HEK293T (cell line): ENCODE measurements at regions not wholly inside any gene's neighbourhood (a gene's known extent, or its start where the extent isn't known, plus 50 kb on each side); places are given as distances from the start of the nearest gene placed in this dataset.

Experiments used
- CTCF ChIA-PET: fragments of 350-600 bp; formaldehyde crosslinking; extraction: SDS; loops from one replicate; lab custom pipeline; 2021; ENCODE audit warnings: antibody characterized with exemption, inconsistent platforms; lab: Yijun Ruan, JAX
- POLR2A ChIA-PET: fragments of 350-600 bp; formaldehyde crosslinking; extraction: SDS; loops from one replicate; lab custom pipeline; 2020; ENCODE audit warnings: antibody characterized with exemption, inconsistent platforms; lab: Yijun Ruan, JAX
- DNase-seq: peaks from one replicate; pipeline ENCODE4 v3.0.0; 2012; ENCODE audit warnings: mixed read lengths; ENCODE audit errors: extremely low spot score
- ARNT ChIP-seq: fragments of 450-650 bp; IDR thresholded peaks from 2 replicates; pipeline ENCODE4 v1.6.1; 2017; ENCODE audit warnings: mild to moderate bottlenecking
- BHLHE40 ChIP-seq: fragments of 450-650 bp; IDR thresholded peaks from 2 replicates; pipeline ENCODE4 v1.6.1; 2016; ENCODE audit warnings: mild to moderate bottlenecking, moderate library complexity, borderline replicate concordance
- CTBP1 ChIP-seq: fragments of 450-650 bp; IDR thresholded peaks from 2 replicates; pipeline ENCODE4 v1.6.1; 2016; ENCODE audit warnings: borderline replicate concordance
- ELF4 ChIP-seq: fragments of 450-650 bp; IDR thresholded peaks from 2 replicates; pipeline ENCODE4 v1.6.1; 2017; ENCODE audit warnings: antibody characterized with exemption
- FOXA1 ChIP-seq: fragments of 450-650 bp; IDR thresholded peaks from 2 replicates; pipeline ENCODE4 v1.6.1; 2016; ENCODE audit warnings: mild to moderate bottlenecking
- FOXK2 ChIP-seq: fragments of 450-650 bp; IDR thresholded peaks from 2 replicates; pipeline ENCODE4 v1.6.1; 2016; ENCODE audit warnings: mild to moderate bottlenecking
- FOXM1 ChIP-seq: fragments of 450-650 bp; IDR thresholded peaks from 2 replicates; pipeline ENCODE4 v1.6.1; 2017; ENCODE audit warnings: mild to moderate bottlenecking, borderline replicate concordance
- HDGF ChIP-seq: fragments of 450-650 bp; IDR thresholded peaks from 2 replicates; pipeline ENCODE4 v1.6.1; 2017; ENCODE audit warnings: antibody characterized with exemption, borderline replicate concordance
- L3MBTL2 ChIP-seq: fragments of 450-650 bp; conservative IDR thresholded peaks from 2 replicates; pipeline ENCODE4 v1.6.1; 2016; ENCODE audit warnings: mild to moderate bottlenecking
- LEF1 ChIP-seq: fragments of 450-650 bp; IDR thresholded peaks from 2 replicates; pipeline ENCODE4 v1.6.1; 2017; ENCODE audit warnings: mild to moderate bottlenecking, borderline replicate concordance
- NFRKB ChIP-seq: fragments of 450-650 bp; IDR thresholded peaks from 2 replicates; pipeline ENCODE4 v1.6.1; 2016; ENCODE audit warnings: mild to moderate bottlenecking, moderate library complexity
- PKNOX1 ChIP-seq: fragments of 450-650 bp; IDR thresholded peaks from 2 replicates; pipeline ENCODE4 v1.6.1; 2016
- SP1 ChIP-seq: fragments of 450-650 bp; IDR thresholded peaks from 2 replicates; pipeline ENCODE4 v1.6.1; 2017
- SUZ12 ChIP-seq: fragments of 450-650 bp; IDR thresholded peaks from 2 replicates; pipeline ENCODE4 v1.6.1; 2016; ENCODE audit warnings: mild to moderate bottlenecking
- TARDBP ChIP-seq: fragments of 450-650 bp; IDR thresholded peaks from 2 replicates; pipeline ENCODE4 v1.6.1; 2016
- ZNF384 ChIP-seq: fragments of 450-650 bp; IDR thresholded peaks from 2 replicates; pipeline ENCODE4 v1.6.1; 2016

GRCh38 chr2:41869542-41870264 lies 178.1 kb upstream of the PKDCC start:
- POLR2A ChIA-PET, result interaction anchor here (0.9 to 1.9 kb wide), 3 partner anchors 177 to 216 kb away, joined by 5 to 10 read pairs (median 6); partner anchors contain the start of gene PKDCC
- peak; percentile 81 for DNase-seq
- no peak for TF ChIP-seq LEF1
- no peak for TF ChIP-seq PKNOX1
- TF ChIP-seq FOXK2, result no peak
- no peak for TF ChIP-seq FOXA1
- no peak for TF ChIP-seq ELF4
- TF ChIP-seq SUZ12, result no peak
- no peak for TF ChIP-seq CTBP1
- no peak for TF ChIP-seq HDGF
- TF ChIP-seq ZNF384, result no peak
- TF ChIP-seq L3MBTL2, result no peak
- no peak for TF ChIP-seq FOXM1
- TF ChIP-seq SP1, result no peak
- TF ChIP-seq ARNT, result no peak
- CTCF ChIA-PET, result interaction anchor here (0.5 to 8.8 kb wide), 22 partner anchors 10 to 1579 kb away, joined by 3 to 143 read pairs (median 4); no protein-coding TSS in a partner anchor

GRCh38 chr2:41870265-41870585 lies 177.6 kb upstream of the PKDCC start:
- DNase-seq, result no peak
- ChIA-PET POLR2A (interaction anchor here (0.9 to 1.9 kb wide), 3 partner anchors 177 to 216 kb away, joined by 5 to 10 read pairs (median 6); partner anchors contain the start of gene PKDCC), CTCF (interaction anchor here (0.6 to 8.8 kb wide), 23 partner anchors 10 to 330 kb away, joined by 3 to 143 read pairs (median 4); no protein-coding TSS in a partner anchor)
- TF ChIP-seq TARDBP (no peak), NFRKB (no peak), HDGF (no peak), CTBP1 (no peak), FOXA1 (no peak), FOXK2 (no peak), SUZ12 (no peak), FOXM1 (no peak), ELF4 (no peak), BHLHE40 (no peak), ARNT (no peak), ZNF384 (no peak)

GRCh38 chr2:41871080-41871479 lies 176.7 kb upstream of the PKDCC start:
- TF ChIP-seq CTBP1 (no peak), HDGF (no peak)
- CTCF ChIA-PET, result interaction anchor here (0.6 to 8.8 kb wide), 8 partner anchors 18 to 224 kb away, joined by 3 to 143 read pairs (median 4); no protein-coding TSS in a partner anchor
- POLR2A ChIA-PET, result interaction anchor here (2.6 kb wide), 1 partner anchor 176 kb away, joined by 7 read pairs; the partner anchor contains the start of gene PKDCC
- DNase-seq, result no peak

GRCh38 chr2:41872646-41873045 lies 175.2 kb upstream of the PKDCC start:
- DNase-seq, result no peak
- TF ChIP-seq SP1 (no peak), L3MBTL2 (no peak), TARDBP (no peak), ZNF384 (no peak), NFRKB (no peak), FOXK2 (no peak), FOXA1 (no peak), CTBP1 (no peak), LEF1 (no peak)
- ChIA-PET CTCF (interaction anchor here (1.2 to 8.8 kb wide), 3 partner anchors 169 to 212 kb away, joined by 3 to 143 read pairs (median 5); no protein-coding TSS in a partner anchor), POLR2A (interaction anchor here (2.6 kb wide), 1 partner anchor 174 kb away, joined by 7 read pairs; the partner anchor contains the start of gene PKDCC)

- no peak for TF ChIP-seq HDGF
- no peak for TF ChIP-seq ARNT
- TF ChIP-seq ELF4, result no peak
- TF ChIP-seq ZNF384, result no peak
- no peak for TF ChIP-seq FOXM1
- TF ChIP-seq TARDBP, result no peak
- TF ChIP-seq FOXA1, result no peak
- TF ChIP-seq L3MBTL2, result no peak
- TF ChIP-seq PKNOX1, result no peak
- no peak for TF ChIP-seq BHLHE40
- TF ChIP-seq NFRKB, result no peak
- no peak for TF ChIP-seq CTBP1
- no peak for TF ChIP-seq SUZ12
- TF ChIP-seq SP1, result no peak
- TF ChIP-seq FOXK2, result no peak
- TF ChIP-seq LEF1, result no peak
- CTCF ChIA-PET, result interaction anchor here (0.6 to 8.8 kb wide), 5 partner anchors 168 to 219 kb away, joined by 3 to 143 read pairs (median 3); no protein-coding TSS in a partner anchor
- no peak for DNase-seq
- POLR2A ChIA-PET, result interaction anchor here (2.6 kb wide), 1 partner anchor 174 kb away, joined by 7 read pairs; the partner anchor contains the start of gene PKDCC
These were observed 174.5 kb upstream of the PKDCC start for GRCh38 chr2:41873102-41874031.
